ENCODE measurements at regions not wholly inside any gene's neighbourhood (a gene's known extent, or its start where the extent isn't known, plus 50 kb on each side); places are given as distances from the start of the nearest gene placed in this dataset.

GRCh38 chr12:87094356-87094755 is 838.2 kb upstream of the MGAT4C start:
- TF ChIP-seq POLR2A (IDR thresholded peaks at IDR 0.05) (no peak), CTCF (IDR thresholded peaks at IDR 0.05) (no peak), POLR2AphosphoS5 (IDR thresholded peaks at IDR 0.05) (no peak), EP300 (IDR thresholded peaks at IDR 0.05) (no peak)

Measured in upper lobe of left lung (tissue), 4 donors.